SU-DHL-6 (cell line): ENCODE measurements at regions not wholly inside any gene's neighbourhood (a gene's known extent, or its start where the extent isn't known, plus 50 kb on each side); places are given as distances from the start of the nearest gene placed in this dataset.

Experiments used
- H2AFZ ChIP-seq: fragments of 200-600 bp; sonication (generic); 2 replicates; pipeline ENCODE4 v1.6.1; 2014; ENCODE audit warnings: low read depth, mild to moderate bottlenecking, moderate library complexity, mixed read lengths, antibody characterized with exemption, low read length; ENCODE audit not compliant: severe bottlenecking
- H3F3A ChIP-seq: fragments of 200-600 bp; shearing (Covaris generic); 2 replicates; pipeline ENCODE4 v1.6.0; 2016; ENCODE audit warnings: antibody characterized with exemption, mild to moderate bottlenecking; ENCODE audit not compliant: insufficient read depth
- H3K27ac ChIP-seq: fragments of 200-600 bp; sonication (generic); 2 replicates; pipeline ENCODE4 v1.5.1; 2016; ENCODE audit warnings: low read depth, mild to moderate bottlenecking, low read length, moderate library complexity, mixed read lengths
- H3K27me3 ChIP-seq: fragments of 200-600 bp; sonication (generic), shearing (Covaris generic); 2 replicates; pipeline ENCODE4 v1.6.0; 2014; ENCODE audit warnings: mild to moderate bottlenecking, low read length
- H3K36me3 ChIP-seq: fragments of 200-600 bp; sonication (generic); 2 replicates; pipeline ENCODE4 v1.6.1; 2014; ENCODE audit warnings: mild to moderate bottlenecking, low read length, mixed read lengths
- H3K4me2 ChIP-seq: fragments of 300-600, 200-600 bp; shearing (Covaris generic), sonication (generic); 2 replicates; pipeline ENCODE4 v1.6.0; 2014; ENCODE audit warnings: low read length, low read depth, mild to moderate bottlenecking; ENCODE audit not compliant: poor library complexity, severe bottlenecking
- H3K4me3 ChIP-seq: fragments of 200-600 bp; sonication (generic); 2 replicates; pipeline ENCODE4 v1.5.1; 2014; ENCODE audit warnings: antibody characterized with exemption, low read length, mild to moderate bottlenecking, mixed read lengths; ENCODE audit not compliant: insufficient read depth, poor library complexity, severe bottlenecking
- H3K79me2 ChIP-seq: fragments of 200-600 bp; sonication (generic); 2 replicates; pipeline ENCODE4 v1.6.1; 2014; ENCODE audit warnings: mild to moderate bottlenecking, low read length, moderate library complexity; ENCODE audit not compliant: insufficient read depth
- H3K9ac ChIP-seq: fragments of 200-600 bp; sonication (generic); 2 replicates; pipeline ENCODE4 v1.7.0; 2014; ENCODE audit warnings: mild to moderate bottlenecking, low read length
- H3K9me2 ChIP-seq: fragments of 200-600 bp; sonication (generic); replicated peaks from 2 replicates; pipeline ENCODE4 v1.6.1; 2014; ENCODE audit warnings: low read length; ENCODE audit not compliant: insufficient read depth
- H3K9me3 ChIP-seq: fragments of 200-600 bp; sonication (generic); 2 replicates; pipeline ENCODE4 v1.6.1; 2014; ENCODE audit warnings: low read length, mixed read lengths; ENCODE audit not compliant: insufficient read depth
- H4K20me1 ChIP-seq: fragments of 200-600 bp; sonication (generic); 2 replicates; pipeline ENCODE4 v1.6.1; 2014; ENCODE audit warnings: low read depth, mild to moderate bottlenecking, antibody characterized with exemption, low read length, moderate library complexity, mixed read lengths
- CTCF ChIP-seq: fragments of 200-600 bp; sonication (generic); IDR thresholded peaks from one replicate; pipeline ENCODE4 v1.5.1; 2017; ENCODE audit warnings: antibody characterized with exemption, mild to moderate bottlenecking, low read length, moderate library complexity; ENCODE audit not compliant: insufficient read depth, poor library complexity, severe bottlenecking
- EZH2phosphoT487 ChIP-seq: fragments of 200-600 bp; sonication (generic), shearing (Covaris generic); conservative IDR thresholded peaks from 2 replicates; pipeline ENCODE4 v1.6.1; 2018; ENCODE audit warnings: mild to moderate bottlenecking, antibody characterized with exemption, low read length, moderate library complexity, mixed read lengths

GRCh38 chrX:6852869-6853268 is 294.6 kb upstream of the STS start:
- Histone ChIP-seq H3K27me3 (no peaks in the 10 kb centered on the region), H3K27ac (no peak overlapping the region), H3K36me3 (no peaks in the 10 kb centered on the region), H3K9ac (no peak overlapping the region), H3K9me2 (no peaks in the 10 kb centered on the region), H3K9me3 (no peaks in the 10 kb centered on the region), H3F3A (no peaks in the 10 kb centered on the region), H2AFZ (no peak overlapping the region), H4K20me1 (no peaks in the 10 kb centered on the region), H3K4me2 (no peak overlapping the region), H3K79me2 (no peaks in the 10 kb centered on the region), H3K4me3 (no peak overlapping the region)
- TF ChIP-seq EZH2phosphoT487 (no peak), CTCF (no peak)

- no peak overlapping the region for H3K27ac ChIP-seq
- no peaks in the 10 kb centered on the region for H3K36me3 ChIP-seq
- no peaks in the 10 kb centered on the region for H4K20me1 ChIP-seq
- no peaks in the 10 kb centered on the region for H3K9me2 ChIP-seq
- no peaks in the 10 kb centered on the region for H3K9me3 ChIP-seq
- H3F3A ChIP-seq, result no peaks in the 10 kb centered on the region
- H3K79me2 ChIP-seq, result no peaks in the 10 kb centered on the region
- H3K27me3 ChIP-seq, result no peaks in the 10 kb centered on the region
- no peak overlapping the region for H3K4me2 ChIP-seq
- no peak overlapping the region for H3K4me3 ChIP-seq
- H2AFZ ChIP-seq, result no peak overlapping the region
- no peak overlapping the region for H3K9ac ChIP-seq
- TF ChIP-seq CTCF, result no peak
- TF ChIP-seq EZH2phosphoT487, result no peak
Observed at GRCh38 chrX:6852121-6852520, 295.4 kb upstream of the STS start.

- no peaks in the 10 kb centered on the region for H4K20me1 ChIP-seq
- H3K9me2 ChIP-seq, result no peaks in the 10 kb centered on the region
- H3K4me2 ChIP-seq, result no peak overlapping the region
- no peaks in the 10 kb centered on the region for H3K36me3 ChIP-seq
- no peak overlapping the region for H3K4me3 ChIP-seq
- no peak overlapping the region for H2AFZ ChIP-seq
- H3K27me3 ChIP-seq, result no peaks in the 10 kb centered on the region
- no peaks in the 10 kb centered on the region for H3K79me2 ChIP-seq
- H3K27ac ChIP-seq, result no peak overlapping the region
- H3K9me3 ChIP-seq, result no peaks in the 10 kb centered on the region
- H3F3A ChIP-seq, result no peaks in the 10 kb centered on the region
- H3K9ac ChIP-seq, result no peak overlapping the region
- TF ChIP-seq EZH2phosphoT487, result no peak
- no peak for TF ChIP-seq CTCF
Observed at GRCh38 chrX:6851140-6851539, 296.4 kb upstream of the STS start.
